Fibroblast of lung (primary cell): ENCODE measurements at regions not wholly inside any gene's neighbourhood (a gene's known extent, or its start where the extent isn't known, plus 50 kb on each side); places are given as distances from the start of the nearest gene placed in this dataset.

ENCODE experiments used
- DNase-seq, 2 donors: peaks; one replicate each; pipeline versions ENCODE4 v3.0.0 to v3.0.0-alpha.2; 2010; ENCODE audit warnings: low read depth in 2 of 2
- H2AFZ ChIP-seq: 2 replicates; pipeline ENCODE4 v1.5.1; 2012; ENCODE audit warnings: low read length, control low read depth, inconsistent platforms
- H3K27ac ChIP-seq: 2 replicates; pipeline ENCODE4 v1.5.1; 2011; ENCODE audit warnings: low read length, control low read depth; ENCODE audit not compliant: insufficient read depth
- H3K27me3 ChIP-seq: 2 replicates; pipeline ENCODE4 v1.5.1; 2011; ENCODE audit warnings: mild to moderate bottlenecking, low read length; ENCODE audit not compliant: control insufficient read depth, insufficient read depth
- H3K36me3 ChIP-seq: 2 replicates; pipeline ENCODE4 v1.5.1; 2011; ENCODE audit warnings: low read length; ENCODE audit not compliant: control insufficient read depth, insufficient read depth
- H3K4me1 ChIP-seq: 2 replicates; pipeline ENCODE4 v1.5.1; 2011; ENCODE audit warnings: low read length; ENCODE audit not compliant: control insufficient read depth, insufficient read depth; ENCODE audit errors: extremely low read depth
- H3K4me2 ChIP-seq: 2 replicates; pipeline ENCODE4 v1.5.1; 2011; ENCODE audit warnings: low read length, control low read depth; ENCODE audit not compliant: insufficient read depth; ENCODE audit errors: extremely low read depth
- H3K4me3 ChIP-seq, 4 experiments: fragments of 200-600 bp in 1 of 4; sonication (generic) in 1 of 4; replicated peaks in 1 of 4; 2 replicates each; pipeline ENCODE4 v1.5.1; 2011 to 2016; ENCODE audit warnings: low read length in 4 of 4, low read depth in 3 of 4, mild to moderate bottlenecking in 3 of 4, control low read depth in 2 of 4, inconsistent platforms in 1 of 4, mixed read lengths in 1 of 4; ENCODE audit not compliant: insufficient read depth in 1 of 4; ENCODE audit errors: control extremely low read depth in 1 of 4
- H3K79me2 ChIP-seq: 2 replicates; pipeline ENCODE4 v1.5.1; 2012; ENCODE audit warnings: mild to moderate bottlenecking, low read length, inconsistent platforms; ENCODE audit not compliant: control insufficient read depth, insufficient read depth
- H3K9ac ChIP-seq: 2 replicates; pipeline ENCODE4 v1.5.1; 2011; ENCODE audit warnings: mild to moderate bottlenecking, low read length, control low read depth; ENCODE audit not compliant: insufficient read depth
- H3K9me3 ChIP-seq: 2 replicates; pipeline ENCODE4 v1.5.1; 2012; ENCODE audit warnings: low read depth, low read length; ENCODE audit not compliant: control insufficient read depth, insufficient read depth
- H4K20me1 ChIP-seq: 2 replicates; pipeline ENCODE4 v1.5.1; 2011; ENCODE audit warnings: low read length; ENCODE audit not compliant: control insufficient read depth, insufficient read depth; ENCODE audit errors: extremely low read depth
- CTCF ChIP-seq, 2 donors: IDR thresholded peaks in 1 of 2; conservative IDR thresholded peaks in 1 of 2; 1 replicate in 1 of 2; 2 replicates in 1 of 2; pipeline ENCODE4 v1.5.1; 2011 to 2012; ENCODE audit warnings: low read length in 2 of 2, control low read depth in 1 of 2, inconsistent platforms in 1 of 2, low read depth in 1 of 2, mild to moderate bottlenecking in 1 of 2
- EZH2 ChIP-seq: IDR thresholded peaks from 2 replicates; pipeline ENCODE4 v1.5.1; 2012; ENCODE audit warnings: low read length, control low read depth, mild to moderate bottlenecking; ENCODE audit errors: missing control alignments

GRCh38 chr6:96465321-96465903 lies 56.2 kb upstream of the UFL1 start:
- no peak overlapping the region for H3K4me3 ChIP-seq
- no peak for TF ChIP-seq EZH2
- no peak for TF ChIP-seq CTCF (conservative IDR thresholded peaks at IDR 0.05 in 1 of 2, IDR thresholded peaks at IDR 0.05 in 1 of 2; ENCODE audit: low read depth in 1 of 2, low read length in 2 of 2)
- H3K9ac ChIP-seq = no peak overlapping the region
- DNase-seq = no peak
- H3K9me3 ChIP-seq = no peaks in the 10 kb centered on the region
- no peaks in the 10 kb centered on the region for H3K36me3 ChIP-seq
- no peaks in the 10 kb centered on the region for H3K79me2 ChIP-seq
- no peaks in the 10 kb centered on the region for H4K20me1 ChIP-seq
- H3K4me2 ChIP-seq = no peak overlapping the region
- H2AFZ ChIP-seq = no peak overlapping the region
- H3K27me3 ChIP-seq = no peaks in the 10 kb centered on the region
- no peak overlapping the region for H3K27ac ChIP-seq
- no peaks in the 10 kb centered on the region for H3K4me1 ChIP-seq

- Histone ChIP-seq H3K4me3 (no peak overlapping the region), H3K27me3 (no peaks in the 10 kb centered on the region), H3K36me3 (no peaks in the 10 kb centered on the region), H3K4me1 (no peaks in the 10 kb centered on the region), H3K27ac (no peak overlapping the region), H2AFZ (no peak overlapping the region), H4K20me1 (no peaks in the 10 kb centered on the region), H3K4me2 (no peak overlapping the region), H3K9me3 (no peaks in the 10 kb centered on the region), H3K9ac (no peak overlapping the region), H3K79me2 (no peaks in the 10 kb centered on the region)
- TF ChIP-seq CTCF (conservative IDR thresholded peaks at IDR 0.05 in 1 of 2, IDR thresholded peaks at IDR 0.05 in 1 of 2; ENCODE audit: low read depth in 1 of 2, low read length in 2 of 2) = no peak
- TF ChIP-seq EZH2 = no peak
- DNase-seq = peak in 1 of 2 donors; percentile 3
These were observed 55.3 kb upstream of the UFL1 start for GRCh38 chr6:96466147-96466863.

- no peak overlapping the region for H2AFZ ChIP-seq
- no peak overlapping the region for H3K4me2 ChIP-seq
- no peak overlapping the region for H3K4me3 ChIP-seq
- H3K36me3 ChIP-seq = no peaks in the 10 kb centered on the region
- H3K4me1 ChIP-seq = no peaks in the 10 kb centered on the region
- no peak for DNase-seq
- H3K9me3 ChIP-seq = no peaks in the 10 kb centered on the region
- no peaks in the 10 kb centered on the region for H3K79me2 ChIP-seq
- H3K9ac ChIP-seq = no peak overlapping the region
- no peak for TF ChIP-seq CTCF (conservative IDR thresholded peaks at IDR 0.05 in 1 of 2, IDR thresholded peaks at IDR 0.05 in 1 of 2; ENCODE audit: low read depth in 1 of 2, low read length in 2 of 2)
- no peak for TF ChIP-seq EZH2
- H4K20me1 ChIP-seq = no peaks in the 10 kb centered on the region
- H3K27me3 ChIP-seq = no peaks in the 10 kb centered on the region
- no peak overlapping the region for H3K27ac ChIP-seq
These were observed 53.8 kb upstream of the UFL1 start for GRCh38 chr6:96467814-96468213.
